IMR-90 (cell line): ENCODE measurements at regions not wholly inside any gene's neighbourhood (a gene's known extent, or its start where the extent isn't known, plus 50 kb on each side); places are given as distances from the start of the nearest gene placed in this dataset.

ENCODE experiments used
- ATAC-seq: fragments of 200-7000 bp; cut with Tn5 transposase; 2 replicates; pipeline ENCODE4 v1.9.1; 2020; ENCODE audit warnings: low read depth, mild to moderate bottlenecking, moderate library complexity
- BruUV-seq: library from RNA; stranded (reverse); fragments of 400-500 nt; replicated peaks from 2 replicates; lab custom pipeline; 2021; lab: Mats Ljungman, UMichigan
- CTCF ChIA-PET: fragments of 300-600 bp; formaldehyde crosslinking; extraction: SDS; loops from one replicate; lab custom pipeline; 2021; ENCODE audit warnings: antibody characterized with exemption; lab: Yijun Ruan, JAX
- POLR2A ChIA-PET: fragments of 300-600 bp; sonication (Branson Sonifier 250); formaldehyde crosslinking; loops from one replicate; lab custom pipeline; 2022; ENCODE audit warnings: antibody characterized with exemption; ENCODE audit not compliant: unreplicated experiment; lab: Charles Lee
- DNase-seq: peaks from one replicate; pipeline ENCODE4 v3.0.0; 2013
- H2AFZ ChIP-seq: replicated peaks from 2 replicates; pipeline ENCODE3; 2013; ENCODE audit warnings: low read length, mild to moderate bottlenecking; ENCODE audit not compliant: poor library complexity
- H2AK5ac ChIP-seq: 2 replicates; pipeline ENCODE4 v1.6.1; 2013; ENCODE audit warnings: low read depth, low read length, inconsistent platforms
- H2AK9ac ChIP-seq: replicated peaks from 2 replicates; pipeline ENCODE3; 2013; ENCODE audit warnings: mild to moderate bottlenecking, low read depth, low read length, moderate library complexity; ENCODE audit not compliant: poor library complexity
- H2BK120ac ChIP-seq: 2 replicates; pipeline ENCODE4 v1.6.1; 2013; ENCODE audit warnings: low read depth, low read length, inconsistent platforms
- H2BK15ac ChIP-seq: 3 replicates; pipeline ENCODE4 v1.6.1; 2013; ENCODE audit warnings: low read depth, low read length, inconsistent platforms
- H2BK20ac ChIP-seq: 2 replicates; pipeline ENCODE4 v1.6.1; 2013; ENCODE audit warnings: low read depth, mild to moderate bottlenecking, inconsistent platforms, low read length, moderate library complexity
- H2BK5ac ChIP-seq: 2 replicates; pipeline ENCODE4 v1.6.1; 2013; ENCODE audit warnings: mild to moderate bottlenecking, low read depth, low read length, inconsistent platforms; ENCODE audit not compliant: poor library complexity, severe bottlenecking
- H3K14ac ChIP-seq: replicated peaks from 2 replicates; pipeline ENCODE4 v1.6.1; 2013; ENCODE audit warnings: low read depth, low read length, inconsistent platforms
- H3K18ac ChIP-seq: 2 replicates; pipeline ENCODE4 v1.6.1; 2013; ENCODE audit warnings: low read depth, low read length, control low read depth
- H3K23ac ChIP-seq: 2 replicates; pipeline ENCODE4 v1.6.1; 2013; ENCODE audit warnings: low read depth, low read length, inconsistent platforms
- H3K27ac ChIP-seq: 2 replicates; pipeline ENCODE4 v1.5.1; 2013; ENCODE audit warnings: mild to moderate bottlenecking, control low read depth, low read length; ENCODE audit not compliant: insufficient read depth
- H3K27me3 ChIP-seq: 2 replicates; pipeline ENCODE4 v1.6.1; 2013; ENCODE audit warnings: low read length; ENCODE audit not compliant: control insufficient read depth, insufficient read depth
- H3K36me3 ChIP-seq: 2 replicates; pipeline ENCODE4 v1.6.1; 2013; ENCODE audit warnings: low read length, mixed read lengths; ENCODE audit not compliant: control insufficient read depth, insufficient read depth
- H3K4ac ChIP-seq: 2 replicates; pipeline ENCODE4 v1.6.1; 2013; ENCODE audit warnings: low read depth, low read length, inconsistent platforms
- H3K4me1 ChIP-seq: 2 replicates; pipeline ENCODE4 v1.6.1; 2013; ENCODE audit warnings: low read length, mixed read lengths; ENCODE audit not compliant: control insufficient read depth, insufficient read depth
- H3K4me2 ChIP-seq: 2 replicates; pipeline ENCODE4 v1.6.1; 2013; ENCODE audit warnings: low read depth, mild to moderate bottlenecking, control low read depth, low read length, moderate library complexity
- H3K4me3 ChIP-seq: 2 replicates; pipeline ENCODE4 v1.5.1; 2013; ENCODE audit warnings: low read depth, mild to moderate bottlenecking, control low read depth, low read length, moderate library complexity; ENCODE audit not compliant: insufficient read depth
- H3K56ac ChIP-seq: 2 replicates; pipeline ENCODE4 v1.6.1; 2013; ENCODE audit warnings: low read length, inconsistent platforms; ENCODE audit not compliant: insufficient read depth; ENCODE audit errors: extremely low read depth
- H3K79me1 ChIP-seq, 2 experiments: 2 replicates each; pipeline ENCODE4 v1.6.1; 2013; ENCODE audit warnings: low read length in 2 of 2, inconsistent platforms in 1 of 2, low read depth in 1 of 2
- H3K9ac ChIP-seq: 2 replicates; pipeline ENCODE4 v1.6.1; 2013; ENCODE audit warnings: low read depth, low read length, control low read depth
- H3K9me1 ChIP-seq: 2 replicates; pipeline ENCODE4 v1.6.1; 2013; ENCODE audit warnings: low read length, inconsistent platforms; ENCODE audit not compliant: insufficient read depth
- H3K9me3 ChIP-seq: 2 replicates; pipeline ENCODE4 v1.6.1; 2013; ENCODE audit warnings: low read length; ENCODE audit not compliant: control insufficient read depth, insufficient read depth
- H4K20me1 ChIP-seq: 2 replicates; pipeline ENCODE4 v1.6.1; 2013; ENCODE audit warnings: low read length, inconsistent platforms; ENCODE audit not compliant: insufficient read depth
- H4K5ac ChIP-seq: 2 replicates; pipeline ENCODE4 v1.6.1; 2013; ENCODE audit warnings: mild to moderate bottlenecking, low read depth, low read length, control low read depth
- H4K8ac ChIP-seq, 2 experiments: 2 replicates each; pipeline ENCODE4 v1.6.1; 2013; ENCODE audit warnings: low read depth in 2 of 2, low read length in 2 of 2, control low read depth in 1 of 2, inconsistent platforms in 1 of 2
- H4K91ac ChIP-seq: 2 replicates; pipeline ENCODE4 v1.6.1; 2013; ENCODE audit warnings: low read depth, low read length, inconsistent platforms; ENCODE audit not compliant: insufficient read depth
- BHLHE40 ChIP-seq: fragments of 150-350 bp; IDR thresholded peaks from 2 replicates; pipeline ENCODE4 v1.6.1; 2016; ENCODE audit warnings: mild to moderate bottlenecking, low read depth, low read length
- CEBPB ChIP-seq: IDR thresholded peaks from 2 replicates; pipeline ENCODE4 v1.6.1; 2012; ENCODE audit warnings: low read depth, low read length, improper control_type of control experiment
- CHD1 ChIP-seq: IDR thresholded peaks from 2 replicates; pipeline ENCODE4 v1.6.1; 2012; ENCODE audit warnings: low read depth, low read length, improper control_type of control experiment
- FOS ChIP-seq: fragments of 150-350 bp; IDR thresholded peaks from 2 replicates; pipeline ENCODE4 v1.6.1; 2016; ENCODE audit warnings: low read depth, low read length
- MAFK ChIP-seq: IDR thresholded peaks from 2 replicates; pipeline ENCODE4 v1.6.1; 2012; ENCODE audit warnings: low read depth, low read length, improper control_type of control experiment
- MAZ ChIP-seq: IDR thresholded peaks from 2 replicates; pipeline ENCODE4 v1.6.1; 2012; ENCODE audit warnings: low read depth, mild to moderate bottlenecking, low read length, improper control_type of control experiment, moderate library complexity, borderline replicate concordance
- MXI1 ChIP-seq: IDR thresholded peaks from 2 replicates; pipeline ENCODE4 v1.6.1; 2012; ENCODE audit warnings: low read depth, mild to moderate bottlenecking, low read length, moderate library complexity, borderline replicate concordance
- NFE2L2 ChIP-seq: fragments of 150-350 bp; IDR thresholded peaks from 2 replicates; pipeline ENCODE4 v1.6.1; 2016; ENCODE audit warnings: low read depth, mild to moderate bottlenecking, low read length
- POLR2A ChIP-seq: IDR thresholded peaks from 2 replicates; pipeline ENCODE4 v1.6.1; 2012; ENCODE audit warnings: mild to moderate bottlenecking, low read depth, low read length
- RAD21 ChIP-seq: IDR thresholded peaks from 2 replicates; pipeline ENCODE4 v1.6.1; 2012; ENCODE audit warnings: low read length, improper control_type of control experiment
- RCOR1 ChIP-seq: IDR thresholded peaks from 2 replicates; pipeline ENCODE4 v1.6.1; 2012; ENCODE audit warnings: mild to moderate bottlenecking, low read length, improper control_type of control experiment; ENCODE audit not compliant: insufficient replicate concordance
- RFX5 ChIP-seq: IDR thresholded peaks from 2 replicates; pipeline ENCODE4 v1.8.0; 2012; ENCODE audit warnings: low read depth, mild to moderate bottlenecking, low read length, moderate library complexity
- SMC3 ChIP-seq: fragments of 150-350 bp; IDR thresholded peaks from 2 replicates; pipeline ENCODE4 v1.6.1; 2016; ENCODE audit warnings: low read depth, mild to moderate bottlenecking, antibody characterized with exemption, low read length, moderate library complexity
- WGBS, 2 experiments: methylation state at CpG; one replicate each; pipeline versions ENCODE4 v1.1.5 to v1.1.7; 2013; ENCODE audit warnings: missing lambda C conversion rate in 2 of 2; ENCODE audit not compliant: insufficient read length in 1 of 2; ENCODE audit errors: extremely low coverage in 2 of 2; 5-methylcytosine and 5-hydroxymethylcytosine counted together
- dilution Hi-C: fragments of 300-500 bp; cut with HindIII; formaldehyde crosslinking; loops from one replicate; pipeline ENCODE4 v1.14.3; 2018; ENCODE audit warnings: low sequenced_read_pairs; ENCODE audit not compliant: unreplicated experiment
- in situ Hi-C: fragments of 300-500 bp; cut with MboI; formaldehyde crosslinking; loops from 3 replicates; pipeline ENCODE4 v1.14.3; 2019; ENCODE audit warnings: low sequenced_read_pairs, inconsistent platforms, mixed read lengths
- intact Hi-C: fragments of 100-400 bp; cut with micrococcal nuclease; formaldehyde crosslinking; loops from 2 replicates; pipeline ENCODE4 v1.10.0; 2022
- TF ChIP-seq, protein P1 (sequence below): conservative IDR thresholded peaks from 2 replicates; pipeline ENCODE4 v1.5.1; 2012; ENCODE audit warnings: mild to moderate bottlenecking, low read depth, low read length, improper control_type of control experiment
- TF ChIP-seq, protein P2 (sequence below): fragments of 150-350 bp; IDR thresholded peaks from 2 replicates; pipeline ENCODE4 v1.6.1; 2016; ENCODE audit warnings: low read depth, mild to moderate bottlenecking, low read length, moderate library complexity, borderline replicate concordance
- TF ChIP-seq, protein P3 (sequence below): fragments of 150-350 bp; IDR thresholded peaks from 2 replicates; pipeline ENCODE4 v1.6.1; 2017; ENCODE audit warnings: mild to moderate bottlenecking, antibody characterized with exemption, low read length, low read depth

DNA sequence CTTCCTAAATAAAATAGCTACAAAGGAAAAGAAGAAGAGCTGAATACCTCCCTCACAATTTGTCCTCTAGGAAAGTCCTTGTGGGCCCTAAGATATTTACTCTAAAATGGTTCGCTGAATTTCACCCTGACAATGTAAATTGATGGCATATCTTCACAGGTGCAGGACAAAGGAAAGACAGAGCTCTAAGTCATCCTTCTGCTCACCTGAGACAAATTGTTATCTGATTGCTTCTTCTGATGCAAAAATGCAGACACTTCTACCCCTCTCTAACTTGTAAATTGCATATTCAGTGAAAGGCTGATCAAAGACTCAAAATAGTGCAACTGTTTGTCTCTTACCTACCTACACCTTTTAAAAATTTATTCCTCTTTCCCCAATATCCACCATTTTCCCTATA lies 747.2 kb upstream of the PRR20A start:
- ATAC-seq, result no peak
- no peak overlapping the region for H2BK20ac ChIP-seq
- CTCF ChIA-PET, result interaction anchor here (0.7 kb wide), 1 partner anchor 492 kb away, joined by 3 read pairs; no protein-coding TSS in a partner anchor
- no peak overlapping the region for H3K56ac ChIP-seq
- BruUV-seq, result no TSS peak
- H2AFZ ChIP-seq, result no peak overlapping the region
- POLR2A ChIA-PET, result no interaction called here
- no peak overlapping the region for H2AK9ac ChIP-seq
- no peak overlapping the region for H2BK15ac ChIP-seq
- no peak overlapping the region for H3K4me2 ChIP-seq
- H3K4ac ChIP-seq, result no peak overlapping the region
- H3K14ac ChIP-seq, result no peak overlapping the region
- H2BK5ac ChIP-seq, result no peak overlapping the region
- H3K4me3 ChIP-seq, result no peak overlapping the region
- no peak overlapping the region for H2BK120ac ChIP-seq
- no peak overlapping the region for H4K5ac ChIP-seq
- H3K9ac ChIP-seq, result no peak overlapping the region
- H4K91ac ChIP-seq, result no peak overlapping the region
- H3K23ac ChIP-seq, result no peak overlapping the region
- peaks cover 3% of the 10 kb centered on the region for H3K9me3 ChIP-seq
- no peak for DNase-seq
- no peaks in the 10 kb centered on the region for H3K9me1 ChIP-seq
- dilution Hi-C loops, result no loop called here
- no peak overlapping the region for H4K8ac ChIP-seq
- intact Hi-C loops, result no loop called here
- no peaks in the 10 kb centered on the region for H3K36me3 ChIP-seq
- no peaks in the 10 kb centered on the region for H4K20me1 ChIP-seq
- no peaks in the 10 kb centered on the region for H3K79me1 ChIP-seq
- WGBS, 2 experiments, result no CpG with 5 or more reads among the region's 1 CpG
- H3K4me1 ChIP-seq, result no peaks in the 10 kb centered on the region
- in situ Hi-C loops, result no loop called here
- no peak for TF ChIP-seq CHD1
- no peak for TF ChIP-seq NFE2L2
- no peak for TF ChIP-seq FOS
- TF ChIP-seq RCOR1, result no peak
- no peak for TF ChIP-seq MXI1
- no peak for TF ChIP-seq RFX5
- TF ChIP-seq MAFK, result no peak
- TF ChIP-seq SMC3, result no peak
- TF ChIP-seq, protein P1, sequence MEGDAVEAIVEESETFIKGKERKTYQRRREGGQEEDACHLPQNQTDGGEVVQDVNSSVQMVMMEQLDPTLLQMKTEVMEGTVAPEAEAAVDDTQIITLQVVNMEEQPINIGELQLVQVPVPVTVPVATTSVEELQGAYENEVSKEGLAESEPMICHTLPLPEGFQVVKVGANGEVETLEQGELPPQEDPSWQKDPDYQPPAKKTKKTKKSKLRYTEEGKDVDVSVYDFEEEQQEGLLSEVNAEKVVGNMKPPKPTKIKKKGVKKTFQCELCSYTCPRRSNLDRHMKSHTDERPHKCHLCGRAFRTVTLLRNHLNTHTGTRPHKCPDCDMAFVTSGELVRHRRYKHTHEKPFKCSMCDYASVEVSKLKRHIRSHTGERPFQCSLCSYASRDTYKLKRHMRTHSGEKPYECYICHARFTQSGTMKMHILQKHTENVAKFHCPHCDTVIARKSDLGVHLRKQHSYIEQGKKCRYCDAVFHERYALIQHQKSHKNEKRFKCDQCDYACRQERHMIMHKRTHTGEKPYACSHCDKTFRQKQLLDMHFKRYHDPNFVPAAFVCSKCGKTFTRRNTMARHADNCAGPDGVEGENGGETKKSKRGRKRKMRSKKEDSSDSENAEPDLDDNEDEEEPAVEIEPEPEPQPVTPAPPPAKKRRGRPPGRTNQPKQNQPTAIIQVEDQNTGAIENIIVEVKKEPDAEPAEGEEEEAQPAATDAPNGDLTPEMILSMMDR, result no peak
- TF ChIP-seq RAD21, result no peak
- TF ChIP-seq BHLHE40, result no peak
- TF ChIP-seq MAZ, result no peak
- TF ChIP-seq POLR2A, result no peak
- TF ChIP-seq, protein P2, sequence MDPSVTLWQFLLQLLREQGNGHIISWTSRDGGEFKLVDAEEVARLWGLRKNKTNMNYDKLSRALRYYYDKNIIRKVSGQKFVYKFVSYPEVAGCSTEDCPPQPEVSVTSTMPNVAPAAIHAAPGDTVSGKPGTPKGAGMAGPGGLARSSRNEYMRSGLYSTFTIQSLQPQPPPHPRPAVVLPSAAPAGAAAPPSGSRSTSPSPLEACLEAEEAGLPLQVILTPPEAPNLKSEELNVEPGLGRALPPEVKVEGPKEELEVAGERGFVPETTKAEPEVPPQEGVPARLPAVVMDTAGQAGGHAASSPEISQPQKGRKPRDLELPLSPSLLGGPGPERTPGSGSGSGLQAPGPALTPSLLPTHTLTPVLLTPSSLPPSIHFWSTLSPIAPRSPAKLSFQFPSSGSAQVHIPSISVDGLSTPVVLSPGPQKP, result no peak
- TF ChIP-seq CEBPB, result no peak
- TF ChIP-seq, protein P3, sequence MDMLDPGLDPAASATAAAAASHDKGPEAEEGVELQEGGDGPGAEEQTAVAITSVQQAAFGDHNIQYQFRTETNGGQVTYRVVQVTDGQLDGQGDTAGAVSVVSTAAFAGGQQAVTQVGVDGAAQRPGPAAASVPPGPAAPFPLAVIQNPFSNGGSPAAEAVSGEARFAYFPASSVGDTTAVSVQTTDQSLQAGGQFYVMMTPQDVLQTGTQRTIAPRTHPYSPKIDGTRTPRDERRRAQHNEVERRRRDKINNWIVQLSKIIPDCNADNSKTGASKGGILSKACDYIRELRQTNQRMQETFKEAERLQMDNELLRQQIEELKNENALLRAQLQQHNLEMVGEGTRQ, result no peak
- H3K18ac ChIP-seq, result no peak overlapping the region
- H3K27me3 ChIP-seq, result no peaks in the 10 kb centered on the region
- H3K27ac ChIP-seq, result no peak overlapping the region
- H2AK5ac ChIP-seq, result no peak overlapping the region
